GM19239 (cell line): ENCODE measurements at regions not wholly inside any gene's neighbourhood (a gene's known extent, or its start where the extent isn't known, plus 50 kb on each side); places are given as distances from the start of the nearest gene placed in this dataset.

Source experiments
- DNase-seq: peaks from one replicate; pipeline ENCODE4 v3.0.0; 2011; ENCODE audit warnings: low spot score; ENCODE audit not compliant: insufficient read length
- FAIRE-seq: peaks from 2 replicates; lab custom pipeline; 2011; peaks lifted over from hg19 to GRCh38; lab: Jason Lieb, UNC

DNA sequence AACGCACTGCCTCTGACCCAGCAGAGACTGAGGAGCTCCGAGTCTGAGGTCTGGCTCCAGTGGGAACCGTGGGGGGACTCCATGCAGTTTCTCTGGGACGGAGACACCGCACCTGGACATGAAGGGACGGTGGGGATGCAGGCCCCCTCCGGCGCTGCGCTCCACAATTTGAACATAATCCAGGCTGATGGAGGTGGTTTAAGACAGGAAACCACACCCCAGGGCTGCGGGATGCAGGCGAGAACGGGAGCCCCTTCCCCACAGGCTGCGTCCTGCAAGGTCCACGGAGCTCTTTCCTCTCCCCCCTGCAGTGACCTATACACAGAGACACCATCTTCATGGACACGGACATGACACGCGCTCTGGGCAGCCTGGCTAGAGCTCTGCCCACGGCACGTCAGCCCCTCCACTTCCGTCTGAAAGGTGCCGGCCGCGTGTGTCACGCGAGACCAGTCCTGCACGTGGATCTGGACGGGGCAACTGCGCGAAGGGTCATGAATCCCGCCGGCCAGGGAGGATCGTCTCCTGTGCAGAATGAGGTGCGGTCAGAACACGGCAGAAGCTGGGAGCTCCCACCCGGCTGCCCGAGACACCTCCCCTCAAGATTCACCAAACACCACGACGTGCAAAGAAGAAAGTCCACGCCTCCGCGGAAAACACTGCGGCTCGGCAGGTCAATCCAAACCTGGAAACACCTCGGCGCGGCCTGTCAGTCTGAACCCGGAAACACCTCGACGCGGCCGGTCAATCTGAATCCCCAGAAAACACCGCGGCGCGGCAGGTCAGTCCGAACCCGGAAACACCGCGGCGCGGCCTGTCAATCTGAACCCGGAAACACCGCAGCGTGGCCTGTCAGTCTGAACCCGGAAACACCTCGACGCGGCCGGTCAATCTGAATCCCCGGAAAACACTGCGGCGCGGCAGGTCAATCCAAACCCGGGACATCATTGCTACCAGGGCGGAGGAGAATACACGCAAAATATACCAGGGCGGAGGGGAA is 212.4 kb downstream of the BRD1 start:
- no peak for FAIRE-seq
- no peak for DNase-seq

DNA sequence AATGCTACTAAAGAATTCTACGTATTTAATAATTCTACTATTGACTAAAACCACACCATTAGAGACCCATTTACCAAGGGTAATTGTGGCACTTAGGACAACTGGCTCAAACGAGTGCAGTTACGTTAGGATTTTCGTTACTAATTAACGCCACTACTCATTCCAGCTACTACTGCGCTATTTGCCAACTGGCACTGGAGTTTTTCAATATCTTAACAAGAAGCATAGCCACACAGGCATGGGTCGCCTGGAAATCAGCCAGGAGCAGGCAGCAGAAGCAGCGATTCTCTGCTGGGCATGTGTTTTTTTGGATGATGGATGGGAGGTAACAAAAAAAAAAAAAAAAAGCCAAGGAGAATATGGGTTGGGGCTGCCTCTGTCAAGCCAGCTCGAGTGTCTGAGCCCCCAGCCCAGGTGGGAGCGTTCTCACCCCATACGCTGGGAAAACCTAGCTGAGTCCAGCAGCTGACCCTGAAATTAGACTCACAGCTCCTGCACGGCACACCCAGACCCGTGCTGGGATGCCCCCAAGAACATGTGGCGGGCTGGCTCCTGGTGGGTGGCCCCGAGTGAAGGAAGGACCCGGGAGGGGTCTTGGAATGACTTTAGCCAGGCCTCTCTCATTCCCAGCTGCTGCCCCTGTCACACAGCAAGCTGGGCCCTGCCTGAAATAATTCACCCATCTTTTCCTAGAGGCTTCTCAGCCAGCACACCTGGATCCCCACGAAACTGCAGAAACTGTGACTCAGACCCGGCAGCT is 214.0 kb downstream of the BRD1 start:
- no peak for DNase-seq
- no peak for FAIRE-seq

DNA sequence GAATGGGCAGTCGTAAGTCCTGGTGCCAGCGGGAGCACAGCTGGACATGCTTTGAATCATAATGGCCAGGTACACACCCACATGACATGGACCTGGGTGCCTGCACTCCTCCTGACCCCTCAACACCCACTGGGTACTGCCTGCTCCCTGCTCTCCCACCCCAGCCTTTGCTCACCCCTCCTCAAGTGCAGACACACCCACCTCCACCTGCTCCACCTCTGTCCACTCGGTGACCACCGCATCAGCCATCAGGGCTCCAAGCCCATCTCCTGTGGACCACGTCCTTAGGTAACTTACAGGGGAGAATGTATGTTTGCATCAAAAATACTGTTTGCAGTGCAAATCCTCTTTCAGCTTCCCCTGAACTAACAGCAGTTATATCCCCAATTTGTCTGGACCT is 214.6 kb downstream of the BRD1 start:
- FAIRE-seq: no peak
- no peak for DNase-seq

DNA sequence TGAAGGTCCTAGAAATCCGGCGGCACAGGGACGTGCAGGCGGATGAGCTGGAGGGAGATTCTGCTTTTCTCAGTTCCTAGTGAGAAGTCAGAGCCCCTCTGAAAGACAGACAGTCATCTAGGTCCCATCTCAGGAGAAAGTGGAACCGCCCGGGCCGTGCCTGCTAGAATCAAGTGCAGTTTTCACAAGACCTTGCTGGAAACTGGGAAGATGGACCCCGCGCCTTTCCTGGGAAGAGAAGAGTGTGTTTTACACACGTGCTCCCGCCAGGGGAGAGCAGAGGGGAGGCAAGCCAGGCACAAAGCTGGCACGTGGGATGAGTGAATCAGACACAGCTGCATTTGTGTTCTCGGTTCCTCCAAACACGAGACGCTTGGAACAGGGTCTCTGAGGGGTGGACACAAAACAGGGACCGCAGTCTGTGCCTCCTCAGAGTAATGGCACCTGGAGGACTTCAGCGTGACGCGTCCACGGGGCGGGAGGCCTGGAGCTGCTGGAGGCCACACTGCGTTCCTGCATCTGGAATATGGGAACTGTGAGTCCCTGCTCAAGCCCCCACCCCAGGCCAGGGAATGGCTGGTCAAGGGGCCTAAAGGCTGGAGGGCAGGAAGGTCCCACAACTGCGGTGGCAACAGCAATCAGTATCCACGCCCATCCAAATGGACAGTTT is 218.3 kb downstream of the BRD1 start:
- no peak for DNase-seq

DNA sequence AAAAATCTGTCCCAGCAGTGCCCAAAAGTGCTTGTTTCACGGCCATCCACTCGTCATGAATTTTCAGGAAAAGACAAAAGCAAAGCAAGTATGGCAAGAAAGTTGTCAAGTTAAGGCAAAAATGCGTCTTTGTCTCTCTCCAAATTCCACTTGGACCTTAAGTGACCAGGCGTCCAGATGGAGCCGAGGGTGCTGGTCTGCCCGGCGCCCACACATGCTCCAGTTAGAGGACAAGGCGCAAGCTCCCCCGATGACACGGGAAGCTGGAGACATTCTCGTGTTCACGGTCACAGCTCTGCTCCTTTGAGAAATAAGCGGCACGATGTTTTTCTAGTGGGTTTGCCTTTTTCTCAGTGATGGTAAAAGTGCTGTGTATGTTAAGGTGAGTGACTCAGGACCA is 219.0 kb downstream of the BRD1 start:
- DNase-seq (no peak), FAIRE-seq (no peak)

More for the DNA sequence above, 218.3 kb downstream of the BRD1 start:
- no peak for FAIRE-seq

DNA sequence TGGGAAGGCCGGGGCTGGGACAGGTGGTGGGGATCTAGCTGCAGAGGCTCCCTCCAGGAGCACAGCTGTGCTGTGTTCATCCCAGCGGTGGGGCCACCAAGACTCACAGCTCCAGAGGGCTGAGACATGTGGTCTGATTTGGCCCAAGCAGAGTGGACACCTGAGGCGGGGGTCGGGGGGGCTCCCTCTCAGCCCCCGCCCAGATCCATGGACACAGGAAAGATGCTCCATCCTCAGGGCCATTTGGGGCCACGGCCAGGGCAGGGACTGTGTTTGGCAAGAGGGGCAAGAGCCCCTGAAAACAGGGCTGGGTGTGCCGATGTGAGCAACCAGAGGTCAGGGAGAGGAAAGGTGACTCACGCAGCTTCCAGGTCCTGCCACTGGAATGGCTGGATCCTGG is 219.4 kb downstream of the BRD1 start:
- no peak for DNase-seq
- FAIRE-seq: no peak

DNA sequence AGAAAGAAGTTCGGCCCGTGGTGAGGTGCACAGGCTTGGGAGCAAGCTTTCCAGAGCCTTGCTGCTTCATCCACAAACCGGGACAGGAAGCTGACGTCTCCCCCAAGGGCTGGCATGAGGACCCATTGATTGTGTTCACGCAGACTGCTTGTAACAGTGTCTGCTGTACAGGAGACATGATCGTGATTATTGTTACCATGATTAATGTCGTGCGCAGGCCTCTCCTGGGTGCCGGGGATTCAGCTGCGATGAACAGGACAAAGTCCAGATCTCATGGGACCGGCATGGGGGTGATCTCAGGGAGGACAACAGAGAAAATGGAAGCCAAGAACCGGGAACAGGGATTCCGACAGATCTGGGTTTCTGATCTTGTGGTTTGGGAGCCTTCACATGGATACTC is 219.9 kb downstream of the BRD1 start:
- DNase-seq: no peak
- FAIRE-seq: no peak

DNA sequence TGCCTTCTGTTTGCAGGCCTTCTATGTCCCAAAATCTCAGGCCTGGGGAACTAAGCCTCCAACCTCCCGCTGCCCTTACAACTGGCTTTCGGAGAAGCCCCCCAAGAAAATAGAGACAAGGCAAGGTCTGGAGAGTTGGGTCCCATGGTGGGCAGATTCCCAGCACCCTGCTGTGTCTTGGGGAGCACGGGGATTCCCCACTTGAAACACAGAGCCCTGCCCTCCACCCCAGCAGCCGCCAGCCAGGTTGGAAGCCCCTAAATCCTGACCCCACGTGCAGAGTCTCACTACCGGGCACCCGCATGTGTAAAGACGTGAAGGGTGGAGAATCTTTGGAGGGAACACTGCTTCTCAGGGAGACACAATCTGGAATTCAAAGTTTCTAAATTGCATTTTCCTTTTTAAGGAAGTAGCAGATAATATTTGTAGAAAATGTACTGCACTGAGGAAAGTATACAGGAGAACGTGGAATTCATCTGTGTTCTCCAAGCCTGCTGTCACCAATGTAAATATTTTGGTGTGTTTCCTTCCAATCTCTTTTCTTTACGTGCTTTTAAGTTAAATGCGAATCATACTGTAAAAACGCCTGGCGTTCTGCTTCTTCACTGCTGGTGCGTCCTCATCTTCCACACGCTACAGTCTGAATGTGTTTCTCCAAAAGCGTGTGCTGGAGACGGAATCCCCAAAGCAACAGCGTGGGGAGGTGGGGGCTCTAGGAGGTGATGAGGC is 220.9 kb downstream of the BRD1 start:
- DNase-seq: no peak
- no peak for FAIRE-seq

DNA sequence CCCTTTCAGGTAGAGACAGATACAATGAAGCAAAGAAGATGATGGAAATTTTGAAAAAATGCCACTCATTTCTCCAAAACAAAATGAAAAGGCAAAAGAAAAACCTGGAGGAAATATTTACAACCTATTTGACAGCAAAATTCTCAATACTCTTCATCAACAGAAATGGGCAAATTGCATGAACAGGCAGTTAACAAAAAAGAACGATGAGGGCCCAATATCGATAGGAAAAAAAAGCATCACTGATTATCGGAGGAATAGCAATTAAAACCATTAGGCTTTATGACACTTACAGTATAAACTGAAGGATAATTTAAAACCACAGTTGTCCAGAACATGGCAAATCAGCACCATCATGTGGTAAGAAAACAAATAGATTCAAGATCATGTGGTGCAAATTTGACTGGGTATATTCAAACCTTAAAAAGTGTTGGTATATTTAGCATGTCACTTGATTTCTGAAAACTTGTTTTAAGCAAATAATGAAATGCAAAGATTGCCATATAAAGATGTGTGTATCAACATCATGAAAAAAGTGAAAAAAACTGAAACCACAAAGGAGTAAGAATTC is 222.9 kb downstream of the BRD1 start:
- DNase-seq: no peak

DNA sequence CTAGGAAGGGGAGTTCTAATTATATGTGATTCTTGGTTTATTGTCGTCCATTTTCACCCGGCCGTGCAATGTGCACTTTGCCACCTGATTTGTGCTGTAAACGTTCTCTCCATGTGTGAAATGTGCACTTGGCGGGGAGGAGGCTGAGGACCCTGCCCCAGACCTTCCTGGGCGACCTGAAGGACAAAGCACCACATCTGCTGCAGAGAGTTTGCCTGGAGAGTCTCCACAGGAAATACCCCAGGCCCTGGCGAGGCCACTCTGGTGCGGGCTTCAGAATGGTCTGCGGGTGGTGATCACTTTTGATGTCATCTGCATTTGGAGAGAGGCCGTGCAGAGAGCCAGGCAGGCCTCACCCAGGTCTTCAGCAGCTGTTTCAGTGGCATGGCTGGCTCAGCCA is 224.7 kb downstream of the BRD1 start:
- DNase-seq (no peak), FAIRE-seq (no peak)

More for the DNA sequence above, 222.9 kb downstream of the BRD1 start:
- no peak for FAIRE-seq

DNA sequence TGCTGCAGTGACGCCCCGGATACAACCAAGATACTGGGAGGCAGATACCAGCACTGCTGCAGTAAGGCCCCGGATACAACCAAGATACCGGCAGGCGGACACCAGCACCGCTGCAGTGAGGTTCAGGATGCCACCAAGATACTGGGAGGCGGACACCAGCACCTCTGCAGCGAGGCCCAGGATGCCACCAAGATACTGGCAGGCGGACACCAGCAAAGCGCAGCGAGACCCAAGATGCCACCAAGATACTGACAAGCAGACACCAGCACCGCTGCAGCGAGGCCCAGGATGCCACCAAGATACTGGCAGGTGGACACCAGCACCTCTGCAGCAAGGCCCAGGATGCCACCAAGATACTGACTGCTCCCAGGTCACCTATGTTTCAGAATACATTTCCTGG is 225.2 kb downstream of the BRD1 start:
- FAIRE-seq (no peak), DNase-seq (no peak)

DNA sequence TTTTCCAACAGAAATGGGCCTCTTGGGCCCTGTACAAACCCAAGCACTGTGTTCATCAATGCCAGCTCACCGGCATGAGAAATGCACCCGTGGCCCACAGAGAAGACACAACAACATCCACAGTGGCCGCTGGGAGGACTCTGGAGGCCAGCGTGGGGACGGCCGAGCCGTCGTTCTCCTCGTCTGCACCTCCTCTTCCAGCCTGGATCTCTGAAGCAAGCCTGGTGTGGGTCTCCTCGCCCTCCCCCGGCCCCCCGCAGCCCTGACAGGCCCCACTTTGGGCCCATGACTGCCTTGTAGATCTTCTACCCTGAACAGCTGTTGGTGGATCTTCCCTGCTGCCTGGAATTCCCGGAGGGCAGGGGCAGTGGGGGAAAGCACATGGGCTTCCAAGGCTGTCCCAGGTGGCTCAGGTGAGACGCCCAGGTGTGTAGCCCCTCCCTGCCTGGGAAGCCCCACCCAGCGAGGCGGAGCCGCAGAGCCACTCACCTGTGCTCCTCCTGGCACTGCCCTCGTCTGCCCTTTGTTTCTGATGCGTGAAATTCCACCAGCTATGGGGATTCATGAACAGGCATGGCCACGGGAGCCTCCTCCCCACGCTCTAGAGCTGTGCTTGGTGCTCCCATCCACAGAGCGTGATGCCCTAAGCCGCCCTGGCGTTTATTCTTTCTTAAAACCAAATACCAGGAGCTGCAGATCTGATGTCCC is 225.9 kb downstream of the BRD1 start:
- FAIRE-seq: no peak
- DNase-seq: no peak

DNA sequence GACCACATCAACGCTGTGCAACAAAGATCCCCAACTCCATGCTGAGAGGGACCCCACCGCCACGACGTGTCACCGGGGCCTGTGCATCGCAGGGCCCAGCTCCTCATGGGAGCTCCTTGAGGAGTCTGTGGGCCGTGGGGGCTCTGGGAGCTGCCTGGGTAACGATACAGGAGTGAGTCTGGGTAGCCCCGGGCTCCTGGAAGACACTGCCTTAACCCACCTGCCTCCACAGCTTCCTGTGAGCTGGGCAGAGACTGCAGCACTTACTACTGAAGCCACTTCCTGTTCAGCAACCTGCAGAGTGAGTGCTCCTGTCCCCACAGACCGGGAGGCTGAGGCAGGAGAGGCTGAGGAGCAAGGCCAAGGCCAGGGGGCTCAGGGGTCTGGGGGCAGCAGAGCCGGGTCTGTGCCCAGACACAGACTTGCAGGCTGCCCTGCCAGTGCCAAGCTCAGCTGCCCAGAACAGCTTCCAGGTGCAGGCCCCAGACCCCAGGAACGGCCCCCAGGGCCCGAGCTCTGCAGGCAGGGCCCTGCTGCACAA is 226.7 kb downstream of the BRD1 start:
- DNase-seq: no peak
- no peak for FAIRE-seq

DNA sequence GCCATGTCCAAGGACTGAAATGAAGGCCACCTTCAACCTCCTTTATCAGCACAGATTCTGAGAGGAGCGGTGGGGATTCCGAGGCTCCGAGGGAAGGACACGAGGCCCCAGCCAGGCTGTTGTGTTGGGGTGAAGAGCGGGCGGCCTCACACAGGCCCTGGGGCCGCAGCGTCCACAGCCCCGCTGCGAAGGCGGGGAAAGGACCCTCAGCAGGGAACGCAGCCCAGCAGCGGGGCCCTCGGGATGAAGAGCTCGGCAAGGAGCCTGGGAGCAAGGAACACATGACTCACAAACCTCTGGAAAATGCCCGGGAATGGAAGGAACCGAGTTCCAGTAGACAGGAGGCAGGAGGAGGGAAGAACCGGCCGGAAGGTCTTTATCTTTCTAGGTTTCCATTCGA is 227.2 kb downstream of the BRD1 start:
- FAIRE-seq: no peak

DNA sequence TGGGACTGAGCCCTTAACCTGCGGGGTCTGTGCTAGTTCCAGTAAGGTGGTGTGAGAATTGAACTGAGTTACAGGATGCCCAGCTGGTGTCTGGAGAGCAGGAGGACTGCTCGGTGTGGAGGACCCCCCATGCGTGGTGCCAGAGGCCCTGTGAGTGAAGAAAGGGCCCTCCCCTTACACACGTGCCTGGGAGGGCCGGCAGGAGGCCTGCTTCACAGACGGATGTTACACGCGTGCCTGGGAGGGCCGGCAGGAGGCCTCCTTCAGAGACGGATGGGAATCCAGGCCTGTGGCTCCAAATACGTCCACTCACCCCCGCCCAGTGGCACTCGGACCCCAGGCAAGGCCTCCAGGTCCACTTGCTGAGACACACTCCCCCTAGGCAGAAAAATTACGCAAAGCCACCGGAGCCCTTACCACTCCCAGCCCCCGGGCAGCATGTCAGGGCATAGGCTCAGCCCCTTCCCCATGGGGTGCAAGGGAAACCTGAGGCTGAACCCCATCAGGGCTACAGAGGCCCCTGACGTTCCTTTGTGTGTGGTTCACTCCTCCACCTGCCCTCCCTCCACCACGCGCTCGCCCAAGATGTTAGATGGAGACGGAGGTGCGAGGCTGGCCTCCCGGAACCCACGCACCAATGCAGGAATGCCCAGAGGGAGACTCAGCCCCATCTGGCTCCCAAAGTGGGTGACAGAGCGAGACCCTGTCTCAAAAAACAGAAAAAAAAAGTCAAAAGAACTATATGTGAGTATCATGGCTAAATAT is 227.8 kb downstream of the BRD1 start:
- DNase-seq (no peak), FAIRE-seq (no peak)

More for the DNA sequence above, 227.2 kb downstream of the BRD1 start:
- no peak for DNase-seq

DNA sequence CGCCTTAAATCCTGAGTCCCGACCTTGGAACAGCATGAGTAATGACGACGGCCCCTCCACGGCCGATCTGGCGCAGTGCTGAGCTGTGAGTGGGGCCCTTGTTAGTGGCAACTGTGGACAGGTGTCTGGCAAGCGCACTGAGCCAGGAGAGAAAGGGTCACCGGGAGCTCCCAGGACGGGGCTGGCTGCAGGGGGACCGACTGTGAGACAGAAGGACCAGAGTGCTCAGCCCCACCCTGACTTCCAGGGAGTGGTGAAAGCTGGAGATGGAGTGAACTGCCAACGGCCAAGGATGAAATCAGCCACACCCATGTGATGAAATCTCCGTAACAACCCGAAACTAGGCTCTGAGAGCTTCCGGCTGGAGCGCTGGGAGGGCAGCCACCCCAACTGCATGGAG is 228.6 kb downstream of the BRD1 start:
- FAIRE-seq: no peak
- DNase-seq: no peak

DNA sequence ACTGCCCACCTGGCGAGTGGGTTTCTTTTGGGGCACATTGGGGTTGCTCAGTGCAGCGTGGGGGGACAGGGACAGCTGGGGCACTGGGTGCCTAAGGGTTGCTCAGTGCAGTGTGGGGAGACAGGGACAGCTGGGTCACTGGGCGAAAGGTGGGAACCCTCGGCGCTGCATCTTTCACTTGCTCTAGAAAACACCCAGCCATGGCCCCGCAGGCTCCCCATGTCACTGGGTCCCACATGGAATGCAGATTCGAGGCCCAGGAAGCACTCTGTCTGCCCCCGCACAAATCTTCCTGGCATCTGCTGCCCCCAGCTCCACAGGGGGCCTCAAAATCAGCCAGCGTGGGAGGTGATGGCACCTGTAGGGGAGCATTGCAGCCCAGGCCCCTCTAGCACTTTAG is 229.3 kb downstream of the BRD1 start:
- FAIRE-seq (no peak), DNase-seq (no peak)

DNA sequence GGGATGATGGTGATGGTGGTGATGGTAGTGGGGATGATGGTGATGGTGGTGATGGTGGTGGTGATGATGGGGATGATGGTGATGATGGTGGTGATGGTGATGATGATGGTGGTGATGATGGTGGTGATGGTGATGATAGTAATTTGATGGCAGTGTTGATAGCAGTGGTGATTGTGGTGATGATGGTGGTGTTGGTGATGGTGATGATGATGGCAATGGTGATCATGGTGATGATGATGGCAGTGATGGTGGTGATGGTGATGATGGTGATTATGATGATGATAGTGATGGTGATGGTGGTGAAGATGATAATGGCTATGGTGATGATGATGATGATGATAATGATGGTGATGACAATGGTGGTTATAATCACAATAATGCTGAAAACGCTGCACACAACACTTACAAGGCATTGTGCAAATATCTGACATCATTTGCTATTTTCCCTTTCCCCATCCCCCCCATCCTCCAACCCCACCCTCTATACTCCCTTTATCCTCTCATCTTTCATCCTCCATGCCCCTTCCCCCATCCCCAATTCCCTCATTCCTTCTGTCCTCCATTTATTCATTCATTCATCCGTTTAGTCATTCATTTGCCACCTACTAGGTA is 230.1 kb downstream of the BRD1 start:
- DNase-seq (no peak), FAIRE-seq (no peak)
